Thoracic aorta (tissue), 2 donors: ENCODE measurements at regions not wholly inside any gene's neighbourhood (a gene's known extent, or its start where the extent isn't known, plus 50 kb on each side); places are given as distances from the start of the nearest gene placed in this dataset.

ENCODE experiments used
- ATAC-seq: fragments of 150-250 bp; one replicate; pipeline ENCODE4 v1.8.0; 2017; ENCODE audit warnings: low read depth; ENCODE audit not compliant: insufficient number of reproducible peaks, low FRiP score
- DNase-seq: peaks from one replicate; pipeline ENCODE4 v3.0.0-alpha.2; 2020; ENCODE audit warnings: low spot score
- H3K27ac ChIP-seq, 2 donors: fragments of 200-600 bp; sonication (generic); 1 replicate in 1 of 2; 2 replicates in 1 of 2; pipeline ENCODE4 v1.5.1; 2016; ENCODE audit warnings: mild to moderate bottlenecking in 2 of 2, moderate library complexity in 2 of 2
- H3K27me3 ChIP-seq: fragments of 200-600 bp; sonication (generic); replicated peaks from 2 replicates; pipeline ENCODE4 v1.6.0; 2016; ENCODE audit warnings: mild to moderate bottlenecking; ENCODE audit not compliant: insufficient read depth
- H3K36me3 ChIP-seq: fragments of 200-600 bp; sonication (generic); one replicate; pipeline ENCODE4 v1.5.1; 2016
- H3K4me1 ChIP-seq, 2 donors: fragments of 200-600 bp; sonication (generic); 1 replicate in 1 of 2; 2 replicates in 1 of 2; pipeline versions ENCODE4 v1.5.1 to v1.6.0; 2016; ENCODE audit warnings: low read depth in 2 of 2, mild to moderate bottlenecking in 1 of 2; ENCODE audit not compliant: control insufficient read depth in 1 of 2
- H3K4me3 ChIP-seq: fragments of 200-600 bp; sonication (generic); 2 replicates; pipeline ENCODE4 v1.5.1; 2016; ENCODE audit warnings: mild to moderate bottlenecking
- H3K9me3 ChIP-seq: fragments of 200-600 bp; sonication (generic); 2 replicates; pipeline ENCODE4 v1.5.1; 2016
- TF ChIP-seq, protein P1 (sequence below): fragments of 200-600 bp; sonication (generic); IDR thresholded peaks from one replicate; pipeline ENCODE4 v1.5.1; 2019; ENCODE audit warnings: antibody characterized with exemption

DNA sequence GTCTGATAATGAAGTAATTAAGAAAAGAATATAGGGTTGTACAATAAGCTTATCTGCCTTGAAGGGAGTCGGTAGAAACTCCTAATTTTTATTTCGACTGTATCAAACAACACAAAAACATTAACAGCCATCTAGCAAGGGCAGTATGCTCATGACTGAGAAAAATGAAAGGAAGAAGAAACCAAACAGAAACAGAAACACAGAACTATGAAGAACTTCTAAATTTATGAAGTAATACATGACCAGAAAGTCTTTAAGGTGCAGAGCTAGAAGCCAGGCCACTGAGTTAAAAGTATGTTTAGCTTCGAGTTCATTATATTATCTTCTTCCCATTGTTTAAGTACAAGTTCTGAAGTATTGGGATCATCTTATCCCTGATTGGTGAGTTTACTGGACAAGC lies 367.3 kb upstream of the C9orf72 start:
- Histone ChIP-seq H3K9me3 (no peaks in the 10 kb centered on the region), H3K36me3 (no peaks in the 10 kb centered on the region), H3K27me3 (no peaks in the 10 kb centered on the region), H3K4me1 (no peaks in the 10 kb centered on the region), H3K4me3 (no peak overlapping the region), H3K27ac (no peak overlapping the region)
- TF ChIP-seq, protein P1, sequence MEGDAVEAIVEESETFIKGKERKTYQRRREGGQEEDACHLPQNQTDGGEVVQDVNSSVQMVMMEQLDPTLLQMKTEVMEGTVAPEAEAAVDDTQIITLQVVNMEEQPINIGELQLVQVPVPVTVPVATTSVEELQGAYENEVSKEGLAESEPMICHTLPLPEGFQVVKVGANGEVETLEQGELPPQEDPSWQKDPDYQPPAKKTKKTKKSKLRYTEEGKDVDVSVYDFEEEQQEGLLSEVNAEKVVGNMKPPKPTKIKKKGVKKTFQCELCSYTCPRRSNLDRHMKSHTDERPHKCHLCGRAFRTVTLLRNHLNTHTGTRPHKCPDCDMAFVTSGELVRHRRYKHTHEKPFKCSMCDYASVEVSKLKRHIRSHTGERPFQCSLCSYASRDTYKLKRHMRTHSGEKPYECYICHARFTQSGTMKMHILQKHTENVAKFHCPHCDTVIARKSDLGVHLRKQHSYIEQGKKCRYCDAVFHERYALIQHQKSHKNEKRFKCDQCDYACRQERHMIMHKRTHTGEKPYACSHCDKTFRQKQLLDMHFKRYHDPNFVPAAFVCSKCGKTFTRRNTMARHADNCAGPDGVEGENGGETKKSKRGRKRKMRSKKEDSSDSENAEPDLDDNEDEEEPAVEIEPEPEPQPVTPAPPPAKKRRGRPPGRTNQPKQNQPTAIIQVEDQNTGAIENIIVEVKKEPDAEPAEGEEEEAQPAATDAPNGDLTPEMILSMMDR, result no peak
- no peak for ATAC-seq
- no peak for DNase-seq

- TF ChIP-seq, protein P1, result no peak
- Histone ChIP-seq H3K27ac (no peak overlapping the region), H3K9me3 (no peaks in the 10 kb centered on the region), H3K27me3 (no peaks in the 10 kb centered on the region), H3K4me1 (no peaks in the 10 kb centered on the region), H3K4me3 (no peak overlapping the region), H3K36me3 (no peaks in the 10 kb centered on the region)
- no peak for DNase-seq
- no peak for ATAC-seq
Observed at GRCh38 chr9:27943501-27943900, 370.2 kb upstream of the C9orf72 start.

DNA sequence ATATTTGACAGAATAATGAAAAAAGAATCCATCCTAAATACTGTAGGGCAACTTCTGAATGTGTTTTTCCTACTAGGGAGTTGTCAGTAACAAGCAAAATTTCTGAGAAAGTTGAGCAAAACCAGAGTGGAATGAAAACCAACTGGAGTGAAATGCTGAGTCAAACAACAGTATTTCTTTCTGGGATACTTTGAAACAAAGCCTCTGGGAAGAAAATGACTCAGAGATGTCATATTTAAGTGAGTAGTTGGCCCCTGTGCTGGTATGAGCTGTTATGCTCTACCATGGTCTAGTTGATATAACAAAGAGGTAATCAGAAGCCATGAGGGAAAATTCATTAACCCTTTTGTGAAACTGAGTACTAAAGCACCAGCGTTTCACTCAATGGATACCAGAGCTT lies 372.1 kb upstream of the C9orf72 start:
- Histone ChIP-seq H3K27ac (no peak overlapping the region), H3K9me3 (no peaks in the 10 kb centered on the region), H3K36me3 (no peaks in the 10 kb centered on the region), H3K27me3 (no peaks in the 10 kb centered on the region), H3K4me1 (no peaks in the 10 kb centered on the region), H3K4me3 (no peak overlapping the region)
- TF ChIP-seq, protein P1, result no peak
- ATAC-seq (no peak), DNase-seq (no peak)

DNA sequence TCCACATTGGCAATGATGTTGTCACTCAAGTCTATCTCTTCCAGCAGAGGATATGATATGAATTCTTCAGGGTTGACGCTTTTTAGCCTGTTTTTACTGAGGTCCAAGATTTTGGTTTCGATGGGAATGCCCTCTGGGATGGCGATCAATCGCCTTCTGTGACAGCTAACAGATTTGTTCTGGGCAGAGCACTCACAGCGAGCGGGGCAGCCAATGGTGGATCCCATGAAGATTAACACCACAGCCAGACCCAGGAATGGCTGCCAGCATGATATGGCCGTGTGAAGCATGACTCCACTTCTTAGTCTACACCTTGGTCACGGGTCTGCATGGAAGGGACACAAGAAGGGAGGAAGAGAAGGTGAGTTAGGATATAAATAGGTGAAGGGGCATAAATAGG lies 377.1 kb upstream of the C9orf72 start:
- Histone ChIP-seq H3K27ac (no peak overlapping the region), H3K9me3 (no peaks in the 10 kb centered on the region), H3K4me3 (no peak overlapping the region), H3K27me3 (no peaks in the 10 kb centered on the region), H3K4me1 (no peaks in the 10 kb centered on the region), H3K36me3 (no peaks in the 10 kb centered on the region)
- no peak for ATAC-seq
- TF ChIP-seq, protein P1, result no peak
- DNase-seq, result no peak

DNA sequence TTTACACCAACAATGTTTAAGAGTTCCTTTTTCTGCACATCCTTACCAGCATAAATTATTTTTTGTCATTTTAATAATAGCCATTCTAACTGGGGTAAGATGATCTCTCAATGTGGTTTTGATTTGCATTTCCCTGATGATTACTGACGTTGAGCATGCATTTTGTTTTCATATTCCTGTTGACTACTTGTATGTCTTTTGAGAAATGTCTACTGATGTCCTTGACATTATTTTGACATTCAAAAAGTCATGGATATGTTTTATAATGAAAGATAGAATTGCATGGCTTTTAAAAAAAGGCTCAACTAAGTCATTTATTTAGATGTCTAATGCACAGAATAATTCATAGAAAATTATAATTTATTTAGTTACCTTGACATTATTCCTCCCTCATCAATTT lies 381.6 kb upstream of the C9orf72 start:
- Histone ChIP-seq H3K27ac (no peak overlapping the region), H3K4me1 (no peaks in the 10 kb centered on the region), H3K36me3 (no peaks in the 10 kb centered on the region), H3K4me3 (no peak overlapping the region), H3K9me3 (no peaks in the 10 kb centered on the region), H3K27me3 (no peaks in the 10 kb centered on the region)
- TF ChIP-seq, protein P1, result no peak
- DNase-seq, result no peak
- ATAC-seq, result no peak
